Tibial artery (tissue), 4 donors: ENCODE measurements at regions not wholly inside any gene's neighbourhood (a gene's known extent, or its start where the extent isn't known, plus 50 kb on each side); places are given as distances from the start of the nearest gene placed in this dataset.

Experiments
- DNase-seq, 2 donors: peaks; one replicate each; pipeline ENCODE4 v3.0.0-alpha.2; 2019
- H3K27ac ChIP-seq, 2 donors: fragments of 200-600 bp; sonication (generic) in 1 of 2; 1 replicate in 1 of 2; 2 replicates in 1 of 2; pipeline ENCODE4 v1.5.1; 2018 to 2019; ENCODE audit warnings: mild to moderate bottlenecking in 1 of 2
- H3K27me3 ChIP-seq, 2 donors: fragments of 200-600 bp; sonication (generic) in 1 of 2; one replicate each; pipeline versions ENCODE4 v1.5.1 to v1.6.0; 2016 to 2019
- H3K36me3 ChIP-seq, 3 donors: fragments of 200-600 bp; sonication (generic) in 2 of 3; one replicate each; pipeline ENCODE4 v1.5.1; 2016 to 2019; ENCODE audit warnings: mild to moderate bottlenecking in 2 of 3
- H3K4me1 ChIP-seq, 4 donors: fragments of 200-600 bp; sonication (generic) in 2 of 4; 1 replicate in 3 of 4; 2 replicates in 1 of 4; pipeline ENCODE4 v1.5.1; 2016 to 2019
- H3K4me3 ChIP-seq, 2 donors: fragments of 200-600 bp; sonication (generic) in 1 of 2; 1 replicate in 1 of 2; 2 replicates in 1 of 2; pipeline ENCODE4 v1.5.1; 2018 to 2019; ENCODE audit warnings: mild to moderate bottlenecking in 2 of 2
- H3K9me3 ChIP-seq, 3 donors: fragments of 200-600 bp; sonication (generic) in 1 of 3; one replicate each; pipeline ENCODE4 v1.5.1; 2016 to 2019
- CTCF ChIP-seq, 2 experiments: fragments of 200-600 bp in 1 of 2; fragments of 450-650 bp in 1 of 2; IDR thresholded peaks; one replicate each; pipeline ENCODE4 v1.5.1; 2017 to 2019; ENCODE audit warnings: antibody characterized with exemption in 2 of 2, mild to moderate bottlenecking in 1 of 2, moderate library complexity in 1 of 2
- intact Hi-C: fragments of 100-400 bp; cut with DNase I; formaldehyde crosslinking; loops from one replicate; pipeline ENCODE4 v1.15.0; 2023; ENCODE audit warnings: low total_unique reads

- Histone ChIP-seq H3K4me1 (no peaks in the 10 kb centered on the region), H3K27me3 (no peaks in the 10 kb centered on the region), H3K9me3 (no peaks in the 10 kb centered on the region), H3K27ac (no peak overlapping the region), H3K36me3 (no peaks in the 10 kb centered on the region), H3K4me3 (no peak overlapping the region)
- no peak for DNase-seq
- TF ChIP-seq CTCF (IDR thresholded peaks at IDR 0.05): no peak
- intact Hi-C loops: no loop called here
Measured at GRCh38 chr19:28457620-28458019, 755.3 kb downstream of the UQCRFS1 start.

DNA sequence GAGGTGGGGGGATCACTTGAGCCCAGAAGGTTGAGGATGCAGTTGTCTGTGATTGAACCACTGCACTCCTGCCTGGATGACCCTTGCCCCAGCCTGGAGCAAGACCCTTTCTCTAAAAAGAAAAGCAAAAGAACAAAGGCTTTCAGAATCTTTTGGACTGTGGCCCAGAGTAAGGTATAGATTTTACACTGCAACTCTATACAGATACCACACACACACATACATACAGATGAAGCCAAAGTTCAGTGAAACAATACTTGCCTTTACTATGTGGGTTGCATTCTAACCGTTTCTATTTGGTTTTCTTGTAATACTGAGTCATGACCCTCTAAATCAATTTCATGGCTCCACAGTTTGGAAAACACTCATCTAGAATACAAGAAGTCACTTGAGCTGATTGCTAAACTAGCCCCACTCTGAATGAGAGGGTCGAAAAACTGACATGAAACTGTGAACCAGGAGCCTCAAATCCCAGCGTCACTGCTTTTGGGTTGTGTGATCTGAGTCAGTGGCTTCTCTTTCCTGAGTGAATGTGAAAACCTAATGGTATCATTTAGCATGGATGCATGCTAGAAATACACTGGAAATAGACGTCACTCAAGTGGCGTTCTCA is 756.1 kb downstream of the UQCRFS1 start:
- H3K27ac ChIP-seq: no peak overlapping the region
- DNase-seq: no peak
- no peaks in the 10 kb centered on the region for H3K36me3 ChIP-seq
- H3K9me3 ChIP-seq: no peaks in the 10 kb centered on the region
- H3K4me3 ChIP-seq: no peak overlapping the region
- no peaks in the 10 kb centered on the region for H3K27me3 ChIP-seq
- TF ChIP-seq CTCF (IDR thresholded peaks at IDR 0.05): no peak
- intact Hi-C loops: no loop called here
- no peaks in the 10 kb centered on the region for H3K4me1 ChIP-seq

DNA sequence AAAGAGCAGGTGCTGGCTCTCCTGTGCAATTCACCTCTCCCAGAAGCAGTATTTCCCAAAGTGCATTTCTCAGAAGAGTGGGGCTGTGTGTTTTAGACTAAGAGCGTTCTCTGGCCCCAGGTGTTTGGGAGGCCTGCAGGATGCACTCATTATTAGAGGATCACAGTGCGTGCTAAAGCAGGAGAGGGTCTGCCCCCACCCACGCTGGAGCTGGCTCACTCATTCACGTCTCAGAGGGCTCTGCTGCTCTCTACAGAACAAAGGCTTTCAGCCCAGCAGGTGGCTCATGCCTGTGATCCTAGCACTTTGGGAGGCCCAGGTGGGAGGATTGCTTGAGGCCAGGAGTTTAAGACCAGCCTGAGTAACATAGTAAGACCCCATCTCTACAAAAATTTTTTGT is 756.7 kb downstream of the UQCRFS1 start:
- TF ChIP-seq CTCF (IDR thresholded peaks at IDR 0.05): no peak
- Histone ChIP-seq H3K27ac (no peak overlapping the region), H3K36me3 (no peaks in the 10 kb centered on the region), H3K27me3 (no peaks in the 10 kb centered on the region), H3K4me1 (no peaks in the 10 kb centered on the region), H3K9me3 (no peaks in the 10 kb centered on the region), H3K4me3 (no peak overlapping the region)
- intact Hi-C loops: no loop called here
- no peak for DNase-seq

DNA sequence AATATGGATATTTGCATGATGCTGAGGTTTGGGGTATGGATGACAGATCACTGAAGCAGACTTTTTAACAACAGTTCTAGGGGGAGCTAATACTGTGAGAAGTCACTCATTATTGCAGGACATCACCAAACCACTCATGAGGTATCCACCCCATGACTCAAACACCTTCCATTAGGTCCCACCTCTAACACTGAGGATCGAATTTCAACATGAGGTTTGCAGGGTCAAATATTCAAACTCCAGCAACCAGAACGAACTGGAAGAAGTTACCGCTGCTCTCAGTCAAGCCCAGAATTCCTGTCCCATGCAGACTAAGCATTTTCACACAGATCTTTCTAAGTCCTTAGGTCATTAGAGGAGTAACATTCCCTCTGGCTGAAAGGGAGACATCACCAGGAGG is 758.9 kb downstream of the UQCRFS1 start:
- Histone ChIP-seq H3K9me3 (no peaks in the 10 kb centered on the region), H3K4me1 (no peaks in the 10 kb centered on the region), H3K27ac (no peak overlapping the region), H3K4me3 (no peak overlapping the region), H3K27me3 (no peaks in the 10 kb centered on the region), H3K36me3 (no peaks in the 10 kb centered on the region)
- DNase-seq: no peak
- TF ChIP-seq CTCF (IDR thresholded peaks at IDR 0.05): no peak
- intact Hi-C loops: no loop called here

DNA sequence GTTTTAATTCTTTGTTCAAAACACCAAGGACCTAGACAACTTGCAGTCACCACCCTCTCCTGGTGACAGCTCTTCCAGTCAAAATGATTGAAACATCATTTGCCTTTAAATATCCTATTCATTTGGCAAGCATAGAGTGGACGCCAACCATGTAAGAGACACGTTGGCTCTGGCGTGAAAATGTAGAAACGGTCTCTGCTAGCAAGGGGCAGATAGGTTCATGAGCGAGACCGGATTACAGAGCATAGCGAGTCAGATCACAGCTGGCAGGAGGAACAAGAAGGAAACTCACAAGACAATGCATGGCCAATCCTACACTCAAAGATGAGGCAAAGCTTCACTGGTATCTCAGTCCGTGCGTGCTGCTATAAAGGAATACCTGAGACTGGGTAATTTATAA is 759.5 kb downstream of the UQCRFS1 start:
- no peak overlapping the region for H3K4me3 ChIP-seq
- H3K36me3 ChIP-seq: no peaks in the 10 kb centered on the region
- no peaks in the 10 kb centered on the region for H3K9me3 ChIP-seq
- no peak overlapping the region for H3K27ac ChIP-seq
- no peak for TF ChIP-seq CTCF (IDR thresholded peaks at IDR 0.05)
- H3K4me1 ChIP-seq: no peaks in the 10 kb centered on the region
- no peak for DNase-seq
- no peaks in the 10 kb centered on the region for H3K27me3 ChIP-seq
- intact Hi-C loops: no loop called here

DNA sequence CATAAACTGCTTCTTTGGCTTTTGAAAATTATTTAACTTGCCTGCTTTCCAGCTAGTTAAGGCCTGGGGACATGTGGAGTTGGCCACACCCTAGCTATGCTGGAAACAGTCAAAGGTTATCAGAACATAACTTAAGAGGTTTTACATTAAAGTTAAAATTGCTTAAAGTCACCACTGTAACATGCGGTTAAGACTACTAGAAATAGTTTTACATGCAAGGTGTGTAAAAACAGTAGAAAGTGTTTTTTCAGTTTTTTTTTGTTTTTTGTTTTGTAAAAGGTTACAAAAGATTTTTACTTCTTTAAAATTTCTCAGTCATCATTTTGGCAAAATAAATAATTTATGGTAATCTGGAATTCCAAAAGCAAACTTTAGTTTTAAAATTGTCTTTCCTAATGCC is 763.1 kb downstream of the UQCRFS1 start:
- H3K4me3 ChIP-seq: no peak overlapping the region
- no peak overlapping the region for H3K27ac ChIP-seq
- H3K36me3 ChIP-seq: no peaks in the 10 kb centered on the region
- DNase-seq: no peak
- intact Hi-C loops: no loop called here
- no peaks in the 10 kb centered on the region for H3K9me3 ChIP-seq
- no peaks in the 10 kb centered on the region for H3K27me3 ChIP-seq
- no peaks in the 10 kb centered on the region for H3K4me1 ChIP-seq
- TF ChIP-seq CTCF (IDR thresholded peaks at IDR 0.05): no peak
